ENCODE measurements at regions not wholly inside any gene's neighbourhood (a gene's known extent, or its start where the extent isn't known, plus 50 kb on each side); places are given as distances from the start of the nearest gene placed in this dataset.

GRCh38 chr12:67818459-67818903, 169.9 kb downstream of the DYRK2 start:
- no peak overlapping the region for H3K27ac Mint-ChIP-seq (ENCODE audit: low read depth, unreplicated experiment)
- no peaks in the 10 kb centered on the region for H3K27me3 Mint-ChIP-seq (ENCODE audit: insufficient read depth, unreplicated experiment)
- H3K9me3 Mint-ChIP-seq (ENCODE audit: unreplicated experiment) = peaks cover 1% of the 10 kb centered on the region
- no peaks in the 10 kb centered on the region for H3K36me3 Mint-ChIP-seq (ENCODE audit: insufficient read depth, unreplicated experiment)
- ChIA-PET CTCF (no interaction called here), POLR2A (no interaction called here)
- intact Hi-C loops (cut with micrococcal nuclease) = loop anchor here (10.0 kb wide), 1 partner anchor 96 kb away; no protein-coding TSS in a partner anchor
- BruUV-seq (replicated peaks) = no TSS peak
- no peak for DNase-seq (ENCODE audit: unreplicated experiment)
- no peak for TF ChIP-seq CTCF (IDR thresholded peaks at IDR 0.05; ENCODE audit: unreplicated experiment)
- no peak overlapping the region for H3K4me3 Mint-ChIP-seq (ENCODE audit: unreplicated experiment)
- no peaks in the 10 kb centered on the region for H3K4me1 Mint-ChIP-seq (ENCODE audit: insufficient read depth, unreplicated experiment)

- intact Hi-C loops (cut with micrococcal nuclease) = loop anchor here (10.0 kb wide), 1 partner anchor 95 kb away; no protein-coding TSS in a partner anchor
- ChIA-PET CTCF (no interaction called here), POLR2A (no interaction called here)
These were observed 169.3 kb upstream of the IFNG-AS1 start for GRCh38 chr12:67819902-67820301.

GRCh38 chr12:67820694-67821093, 168.6 kb upstream of the IFNG-AS1 start:
- H3K4me1 Mint-ChIP-seq (ENCODE audit: insufficient read depth, unreplicated experiment) = no peaks in the 10 kb centered on the region
- H3K4me3 Mint-ChIP-seq (ENCODE audit: unreplicated experiment) = no peak overlapping the region
- no peaks in the 10 kb centered on the region for H3K9me3 Mint-ChIP-seq (ENCODE audit: unreplicated experiment)
- CTCF ChIA-PET = no interaction called here
- no peaks in the 10 kb centered on the region for H3K27me3 Mint-ChIP-seq (ENCODE audit: insufficient read depth, unreplicated experiment)
- H3K27ac Mint-ChIP-seq (ENCODE audit: low read depth, unreplicated experiment) = no peak overlapping the region
- intact Hi-C loops (cut with micrococcal nuclease) = no loop called here
- DNase-seq (ENCODE audit: unreplicated experiment) = no peak
- no TSS peak for BruUV-seq (replicated peaks)
- POLR2A ChIA-PET = no interaction called here
- H3K36me3 Mint-ChIP-seq (ENCODE audit: insufficient read depth, unreplicated experiment) = no peaks in the 10 kb centered on the region
- TF ChIP-seq CTCF (IDR thresholded peaks at IDR 0.05; ENCODE audit: unreplicated experiment) = no peak

More at GRCh38 chr12:67819902-67820301, 169.3 kb upstream of the IFNG-AS1 start:
- no peaks in the 10 kb centered on the region for H3K36me3 Mint-ChIP-seq (ENCODE audit: insufficient read depth, unreplicated experiment)
- BruUV-seq (replicated peaks) = no TSS peak
- no peaks in the 10 kb centered on the region for H3K4me1 Mint-ChIP-seq (ENCODE audit: insufficient read depth, unreplicated experiment)
- DNase-seq (ENCODE audit: unreplicated experiment) = no peak
- no peaks in the 10 kb centered on the region for H3K27me3 Mint-ChIP-seq (ENCODE audit: insufficient read depth, unreplicated experiment)
- no peak overlapping the region for H3K4me3 Mint-ChIP-seq (ENCODE audit: unreplicated experiment)
- no peaks in the 10 kb centered on the region for H3K9me3 Mint-ChIP-seq (ENCODE audit: unreplicated experiment)
- H3K27ac Mint-ChIP-seq (ENCODE audit: low read depth, unreplicated experiment) = no peak overlapping the region
- no peak for TF ChIP-seq CTCF (IDR thresholded peaks at IDR 0.05; ENCODE audit: unreplicated experiment)

GRCh38 chr12:67822826-67823225, 166.4 kb upstream of the IFNG-AS1 start:
- H3K27me3 Mint-ChIP-seq (ENCODE audit: insufficient read depth, unreplicated experiment) = no peaks in the 10 kb centered on the region
- peaks cover 7% of the 10 kb centered on the region for H3K4me1 Mint-ChIP-seq (ENCODE audit: insufficient read depth, unreplicated experiment)
- BruUV-seq (replicated peaks) = no TSS peak
- intact Hi-C loops (cut with micrococcal nuclease) = no loop called here
- CTCF ChIA-PET = interaction anchor here (0.6 kb wide), 2 partner anchors 91 to 525 kb away, joined by 3 to 4 read pairs; no protein-coding TSS in a partner anchor
- no peak overlapping the region for H3K4me3 Mint-ChIP-seq (ENCODE audit: unreplicated experiment)
- no peak for DNase-seq (ENCODE audit: unreplicated experiment)
- H3K36me3 Mint-ChIP-seq (ENCODE audit: insufficient read depth, unreplicated experiment) = no peaks in the 10 kb centered on the region
- POLR2A ChIA-PET = interaction anchor here (0.7 kb wide), 1 partner anchor 367 kb away, joined by 4 read pairs; no protein-coding TSS in a partner anchor
- no peaks in the 10 kb centered on the region for H3K9me3 Mint-ChIP-seq (ENCODE audit: unreplicated experiment)
- TF ChIP-seq CTCF (IDR thresholded peaks at IDR 0.05; ENCODE audit: unreplicated experiment) = no peak
- H3K27ac Mint-ChIP-seq (ENCODE audit: low read depth, unreplicated experiment) = no peak overlapping the region
